ENCODE measurements at regions not wholly inside any gene's neighbourhood (a gene's known extent, or its start where the extent isn't known, plus 50 kb on each side); places are given as distances from the start of the nearest gene placed in this dataset.

GRCh38 chr20:54272901-54273488 lies 65.1 kb downstream of the PFDN4 start:
- no peak for DNase-seq

DNA sequence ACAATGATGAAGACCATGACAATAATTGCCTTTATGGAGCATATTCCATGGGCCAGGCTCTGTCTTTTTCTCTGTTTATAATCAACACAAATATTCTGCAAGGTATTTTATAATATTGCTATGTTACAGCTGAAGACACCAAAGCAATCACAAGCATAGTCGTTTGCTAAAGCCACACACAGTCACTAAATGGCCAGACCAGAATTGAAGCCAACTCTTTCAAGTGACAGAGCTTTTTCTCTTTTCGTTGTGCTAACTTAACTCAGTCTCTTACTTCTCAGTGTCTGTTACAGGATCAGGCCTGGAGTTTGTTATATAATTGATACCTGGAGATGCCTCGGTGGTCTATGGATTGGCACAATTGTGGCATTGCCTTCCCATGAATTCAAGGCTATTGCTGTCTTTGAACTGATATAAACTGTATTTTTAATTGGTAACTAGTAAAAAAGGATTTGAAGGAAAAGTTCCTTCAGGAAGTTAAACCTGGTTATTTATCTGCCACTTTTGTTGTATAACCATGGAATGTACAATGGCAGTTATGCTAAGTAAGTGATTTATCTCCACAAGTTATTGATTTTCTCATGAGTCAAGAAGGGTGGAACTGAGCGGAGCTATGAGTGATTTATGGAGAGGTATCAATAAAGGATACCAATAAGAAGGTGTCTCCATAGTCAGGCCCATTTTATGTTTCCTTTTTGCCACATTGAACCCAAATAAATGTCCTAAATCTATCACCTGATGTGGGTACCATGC lies 67.6 kb downstream of the PFDN4 start:
- no peak for DNase-seq

DNA sequence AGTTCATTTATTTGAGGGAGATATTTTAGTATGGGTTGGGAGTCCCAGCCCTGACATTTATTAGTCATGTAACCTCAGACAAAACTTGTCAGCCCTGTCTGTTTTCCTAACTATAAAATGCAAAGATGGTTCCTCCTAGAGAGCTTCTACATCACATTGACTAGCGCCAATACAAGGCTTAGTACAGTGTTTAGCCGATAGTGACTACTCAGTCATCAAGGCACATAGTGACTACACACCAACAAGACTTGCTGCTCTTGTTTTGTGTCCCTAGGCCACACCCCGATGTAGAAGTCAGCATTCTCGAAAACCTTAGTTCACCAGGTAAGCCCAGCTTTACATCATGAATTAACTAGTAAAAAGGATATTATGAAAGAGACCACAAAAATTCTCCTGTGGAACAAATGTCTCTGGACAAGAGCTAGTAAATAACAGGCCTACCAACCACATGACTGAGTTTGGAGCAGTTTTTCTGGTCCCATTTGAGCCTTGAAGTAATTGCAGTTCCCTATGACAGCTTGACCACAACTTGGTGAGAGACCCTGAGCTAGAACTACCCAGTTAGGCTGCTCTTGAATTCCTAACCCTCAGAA lies 68.8 kb downstream of the PFDN4 start:
- DNase-seq = no peak

GRCh38 chr20:54278262-54278661 lies 70.4 kb downstream of the PFDN4 start:
- DNase-seq = no peak

DNA sequence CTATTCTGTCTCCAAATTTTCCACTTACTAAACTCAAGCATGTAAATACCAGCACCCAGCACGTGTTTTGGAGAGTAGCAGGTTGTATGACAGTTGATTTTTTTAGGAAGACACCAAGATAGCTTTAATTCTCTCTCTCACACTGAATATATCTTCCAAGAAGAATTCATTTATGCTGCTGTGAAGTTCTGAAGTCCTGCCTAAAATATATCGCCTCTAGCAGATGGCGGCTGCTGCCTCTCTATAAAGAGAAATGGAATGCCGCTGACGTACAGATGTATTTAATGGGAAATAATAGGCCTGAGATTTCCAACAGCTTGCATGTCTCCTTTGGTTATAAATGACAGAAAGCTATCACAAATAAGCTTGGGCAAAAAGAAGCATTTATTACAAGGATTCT lies 74.7 kb downstream of the PFDN4 start:
- no peak for DNase-seq

- DNase-seq = no peak
These were observed 75.4 kb downstream of the PFDN4 start for GRCh38 chr20:54283253-54283652.

- peak; percentile 0 for DNase-seq
These were observed 77.2 kb downstream of the PFDN4 start for GRCh38 chr20:54284928-54285704.

DNA sequence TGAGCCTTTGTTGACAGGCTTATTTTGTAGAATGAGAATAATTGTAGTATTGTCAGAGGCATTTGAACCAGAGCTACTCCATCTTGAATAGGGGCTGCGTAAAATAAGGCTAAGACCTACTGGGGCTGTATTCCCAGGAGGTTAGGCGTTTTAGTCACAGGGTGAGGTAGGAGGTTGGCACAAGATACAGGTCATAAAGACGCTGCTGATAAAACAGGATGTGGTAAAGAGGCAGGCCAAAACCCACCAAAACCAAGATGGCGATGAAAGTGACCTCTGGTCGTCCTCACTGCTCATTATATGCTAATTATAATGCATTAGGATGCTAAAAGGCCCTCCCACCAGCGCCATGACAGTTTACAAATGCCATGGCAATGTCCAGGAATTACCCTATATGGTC lies 82.7 kb downstream of the PFDN4 start:
- DNase-seq = no peak

DNA sequence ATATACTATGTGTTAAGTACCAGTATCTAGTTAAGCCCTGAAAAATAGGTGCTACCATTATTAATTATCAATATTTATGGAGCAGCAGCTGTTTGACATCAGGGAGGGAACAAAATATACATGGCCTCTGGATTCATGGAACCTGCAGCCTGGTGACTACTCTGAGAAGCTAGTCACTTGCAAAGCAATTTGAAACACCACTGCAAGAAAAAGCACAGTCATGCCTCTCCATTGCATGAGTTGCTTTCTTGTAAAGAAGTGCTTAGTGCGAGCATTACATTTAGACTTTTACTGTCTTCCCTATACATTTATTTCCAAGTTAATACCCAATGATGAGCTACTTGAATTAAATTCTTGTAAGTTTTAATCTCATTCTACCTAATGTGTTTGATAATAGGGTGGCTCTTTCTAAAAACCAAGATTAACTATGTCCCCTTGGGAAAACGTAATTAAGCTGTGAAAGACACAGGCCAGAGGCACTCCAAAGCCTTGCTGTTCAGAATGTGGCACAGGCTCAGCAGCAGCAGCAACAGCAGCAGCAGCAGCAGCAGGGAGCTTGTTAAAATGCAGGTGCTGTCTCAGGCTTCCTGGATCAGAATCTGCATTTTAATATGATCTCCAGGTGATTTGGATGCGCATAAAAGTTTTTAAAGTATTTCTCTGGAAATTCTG lies 83.6 kb downstream of the PFDN4 start:
- DNase-seq = no peak

DNA sequence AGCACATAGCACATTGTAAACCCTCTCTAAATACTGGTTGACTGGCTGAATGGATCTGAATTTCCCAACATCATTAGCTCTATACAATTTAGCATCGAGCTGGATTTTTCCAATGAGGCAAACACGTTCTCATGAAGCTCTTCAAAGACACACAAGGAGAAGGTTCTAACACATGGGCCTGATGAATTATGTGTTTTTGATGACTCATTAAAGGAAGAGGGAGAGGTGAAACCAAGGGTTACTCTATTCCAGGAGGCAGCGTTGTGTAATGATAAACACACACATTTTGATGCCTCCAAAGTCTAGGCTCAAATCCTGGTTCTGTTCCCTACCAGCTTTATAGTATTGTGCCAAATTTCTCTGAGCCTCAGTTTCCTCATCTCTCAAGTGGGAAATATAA lies 84.3 kb downstream of the PFDN4 start:
- DNase-seq = no peak

DNA sequence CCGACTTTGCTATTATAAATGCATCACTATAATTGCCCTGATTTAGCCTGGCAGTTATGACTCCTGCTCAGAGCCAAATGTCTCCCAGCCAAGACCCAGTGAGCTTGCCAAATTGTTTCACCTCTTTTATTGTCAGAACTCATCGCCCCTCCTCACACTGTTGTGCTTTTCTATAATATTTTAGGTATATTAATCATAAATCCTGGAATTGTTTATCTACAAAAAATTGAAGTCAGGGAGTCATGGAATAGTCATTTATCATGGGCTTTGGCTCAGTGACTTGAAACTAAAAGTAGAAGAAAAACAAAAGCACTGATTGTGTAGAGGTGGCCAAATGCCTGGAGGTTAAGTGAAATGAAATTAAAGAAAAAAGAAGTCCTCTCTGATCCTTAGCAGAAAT lies 85.6 kb downstream of the PFDN4 start:
- no peak for DNase-seq

- DNase-seq = no peak
These were observed 86.2 kb downstream of the PFDN4 start for GRCh38 chr20:54294094-54294493.

GRCh38 chr20:54295686-54296085 lies 87.8 kb downstream of the PFDN4 start:
- no peak for DNase-seq

DNA sequence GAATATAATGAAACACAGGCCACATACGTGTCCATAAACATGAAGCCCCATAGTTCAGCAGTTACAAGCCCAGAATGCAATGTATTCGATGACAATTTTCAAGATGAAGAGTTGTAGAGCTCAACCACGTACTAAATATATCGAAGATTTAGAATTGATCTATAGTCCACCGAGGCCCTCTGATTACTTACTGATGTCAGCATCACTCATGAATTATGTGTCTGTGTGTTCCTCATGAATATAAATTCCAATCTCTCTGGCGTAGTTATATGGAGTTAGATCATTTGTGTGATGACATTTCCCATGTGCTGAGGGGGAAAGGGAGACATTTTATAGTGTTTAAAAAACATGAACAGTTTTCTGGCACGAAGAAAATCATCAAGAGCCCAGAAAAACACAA lies 97.5 kb downstream of the PFDN4 start:
- no peak for DNase-seq

DNA sequence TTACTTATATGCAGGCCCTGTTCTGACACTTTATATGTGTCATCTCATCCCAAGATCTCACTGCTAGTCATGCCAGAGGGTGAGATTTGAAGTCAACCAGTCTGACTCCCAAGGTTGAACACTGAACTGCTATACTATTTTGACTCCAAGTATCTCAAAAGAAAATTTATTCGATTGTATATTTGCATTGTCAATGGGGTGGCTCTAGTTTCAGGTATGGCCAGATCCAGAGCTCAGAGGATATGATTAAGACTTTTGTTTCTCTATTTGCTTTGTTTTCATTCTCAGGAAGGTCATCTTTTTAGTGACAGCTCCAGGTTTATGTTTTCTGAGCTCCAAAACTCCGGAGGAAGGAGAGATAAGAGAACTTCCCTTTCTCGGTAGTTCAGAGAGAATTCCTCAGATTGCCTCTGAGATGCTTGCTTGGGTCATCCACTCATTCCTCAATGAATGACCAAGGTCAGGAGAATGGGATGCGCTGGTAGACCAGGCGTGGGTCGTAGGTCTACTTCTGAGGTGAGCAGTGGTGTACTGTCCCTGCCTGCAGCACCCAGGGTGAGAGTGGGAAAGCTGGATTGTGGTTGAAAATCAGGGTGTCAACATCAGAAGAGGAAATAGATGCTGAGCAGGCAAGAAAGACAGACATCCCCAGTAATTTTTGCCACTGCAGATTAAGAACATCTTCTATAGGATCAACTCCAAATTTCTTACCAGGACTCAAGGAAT lies 99.3 kb downstream of the PFDN4 start:
- DNase-seq = no peak

DNA sequence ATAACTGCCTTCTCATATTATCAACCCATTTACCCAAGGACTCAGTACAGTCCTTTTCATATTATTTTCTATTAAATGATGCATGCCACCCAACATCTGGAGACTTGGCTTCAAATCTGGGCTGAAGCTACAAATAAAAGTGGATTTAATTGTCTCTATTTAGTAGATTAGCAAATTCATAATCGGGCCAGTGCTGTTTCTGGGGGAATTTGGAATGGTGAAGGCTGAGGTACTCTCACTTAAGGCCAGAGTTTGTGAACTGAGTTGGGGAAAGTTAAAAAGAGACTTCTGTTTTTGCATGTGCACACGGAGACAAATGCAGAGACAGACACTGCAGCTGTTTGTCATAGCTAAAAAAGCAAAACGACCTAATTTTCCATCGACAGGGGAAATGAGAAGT lies 100.9 kb downstream of the PFDN4 start:
- no peak for DNase-seq

- no peak for DNase-seq
These were observed 111.0 kb downstream of the PFDN4 start for GRCh38 chr20:54318892-54319291.

DNA sequence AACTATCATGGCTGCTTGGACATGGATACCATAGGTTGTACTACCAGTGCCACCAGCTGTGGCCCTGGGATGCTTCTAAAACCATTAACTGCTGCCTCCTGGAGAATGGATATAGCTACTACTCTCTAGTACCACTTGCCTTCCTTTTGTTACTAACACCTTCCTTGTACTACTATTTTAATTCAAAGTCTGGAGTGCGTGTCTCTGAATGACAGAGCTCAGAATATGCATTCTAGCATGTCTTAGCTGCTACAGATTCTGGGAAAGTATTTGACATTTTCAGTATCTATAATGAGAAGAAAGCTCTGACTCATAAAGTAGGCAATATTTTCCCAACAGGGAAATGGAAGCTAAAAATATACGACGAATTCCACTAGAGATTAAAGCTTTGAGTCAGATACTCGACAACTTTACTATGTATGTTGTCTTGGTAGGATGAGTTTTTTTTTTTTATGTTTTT lies 112.3 kb downstream of the PFDN4 start:
- DNase-seq = no peak

DNA sequence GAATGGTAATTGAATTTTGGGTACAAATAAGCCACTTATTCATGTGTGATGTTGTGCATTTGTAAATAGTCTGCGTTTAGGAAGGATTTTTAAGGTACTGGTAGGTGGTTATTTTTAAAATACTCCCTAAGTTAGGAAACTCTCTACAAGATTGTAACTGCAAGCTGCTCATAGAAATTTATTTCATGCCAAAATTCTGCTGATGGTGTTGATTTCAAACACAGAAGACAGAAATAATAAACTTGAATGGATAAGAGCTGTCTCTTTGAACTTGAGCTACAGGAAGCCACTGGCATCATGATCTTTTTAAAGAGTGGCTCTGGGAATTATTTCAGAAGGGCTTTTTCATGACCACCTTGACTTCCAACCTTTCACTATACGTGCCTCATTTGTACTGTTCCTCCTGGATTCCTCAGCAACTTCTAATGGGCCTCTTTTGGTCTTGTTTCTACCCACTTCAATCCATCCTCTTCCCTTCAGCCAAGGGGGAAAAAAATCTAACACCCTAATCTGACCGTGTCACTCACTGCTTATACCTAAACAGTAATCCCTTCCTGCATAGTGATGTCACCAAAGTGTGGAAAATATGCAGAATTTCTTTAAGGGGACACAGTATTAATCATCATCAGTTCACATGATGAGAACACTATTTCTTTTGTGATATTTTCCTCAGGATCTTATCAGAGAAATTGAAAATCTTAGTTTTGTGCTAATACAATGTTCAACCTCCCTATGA lies 113.6 kb downstream of the PFDN4 start:
- DNase-seq = no peak

- no peak for DNase-seq
These were observed 115.4 kb downstream of the PFDN4 start for GRCh38 chr20:54323227-54323734.

DNA sequence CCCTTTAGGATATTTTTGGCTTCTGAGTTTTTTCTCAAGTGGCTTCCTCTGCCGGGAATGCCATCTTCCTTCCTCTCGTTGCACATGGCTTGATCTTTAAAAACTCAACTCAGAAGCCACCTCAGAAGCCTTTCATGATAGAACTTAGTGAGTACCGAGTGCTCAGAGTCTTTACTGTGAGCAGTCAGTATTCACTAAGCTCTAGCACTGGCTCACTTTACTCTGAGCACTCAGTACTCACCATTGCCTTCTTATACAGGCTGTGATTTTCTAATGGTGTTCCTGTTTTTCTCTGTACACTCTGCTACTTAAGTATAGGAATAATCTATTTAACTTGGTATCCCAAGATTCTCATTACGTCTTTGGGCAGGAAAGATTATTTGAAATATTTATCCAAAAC lies 116.2 kb downstream of the PFDN4 start:
- no peak for DNase-seq

Measured in stimulated activated naive CD4-positive, alpha-beta T cell treated with Interleukin-2 at 50 U/mL for 16 hours (primary cell).